H1 (cell line): ENCODE measurements at regions not wholly inside any gene's neighbourhood (a gene's known extent, or its start where the extent isn't known, plus 50 kb on each side); places are given as distances from the start of the nearest gene placed in this dataset.

Source experiments
- SRF ChIP-seq: IDR thresholded peaks from 2 replicates; pipeline ENCODE4 v1.6.1; 2011; ENCODE audit warnings: mild to moderate bottlenecking, low read depth, low read length, moderate library complexity
- TF ChIP-seq, protein P1 (sequence below), 3 experiments: IDR thresholded peaks; 1 replicate in 2 of 3; 2 replicates in 1 of 3; pipeline versions ENCODE4 v1.5.1 to v1.6.1; 2011; ENCODE audit warnings: low read length in 3 of 3, mild to moderate bottlenecking in 3 of 3, inconsistent platforms in 2 of 3, low read depth in 1 of 3, moderate library complexity in 1 of 3; ENCODE audit not compliant: insufficient read depth in 1 of 3; ENCODE audit errors: control extremely low read depth in 1 of 3

- TF ChIP-seq, protein P1, sequence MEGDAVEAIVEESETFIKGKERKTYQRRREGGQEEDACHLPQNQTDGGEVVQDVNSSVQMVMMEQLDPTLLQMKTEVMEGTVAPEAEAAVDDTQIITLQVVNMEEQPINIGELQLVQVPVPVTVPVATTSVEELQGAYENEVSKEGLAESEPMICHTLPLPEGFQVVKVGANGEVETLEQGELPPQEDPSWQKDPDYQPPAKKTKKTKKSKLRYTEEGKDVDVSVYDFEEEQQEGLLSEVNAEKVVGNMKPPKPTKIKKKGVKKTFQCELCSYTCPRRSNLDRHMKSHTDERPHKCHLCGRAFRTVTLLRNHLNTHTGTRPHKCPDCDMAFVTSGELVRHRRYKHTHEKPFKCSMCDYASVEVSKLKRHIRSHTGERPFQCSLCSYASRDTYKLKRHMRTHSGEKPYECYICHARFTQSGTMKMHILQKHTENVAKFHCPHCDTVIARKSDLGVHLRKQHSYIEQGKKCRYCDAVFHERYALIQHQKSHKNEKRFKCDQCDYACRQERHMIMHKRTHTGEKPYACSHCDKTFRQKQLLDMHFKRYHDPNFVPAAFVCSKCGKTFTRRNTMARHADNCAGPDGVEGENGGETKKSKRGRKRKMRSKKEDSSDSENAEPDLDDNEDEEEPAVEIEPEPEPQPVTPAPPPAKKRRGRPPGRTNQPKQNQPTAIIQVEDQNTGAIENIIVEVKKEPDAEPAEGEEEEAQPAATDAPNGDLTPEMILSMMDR (IDR thresholded peaks at IDR 0.05; ENCODE audit: control extremely low read depth in 1 of 3, insufficient read depth in 1 of 3, low read depth in 1 of 3, low read length in 3 of 3) = no peak
- no peak for TF ChIP-seq SRF
These were observed 1055.3 kb downstream of the BRD1 start (continued) for GRCh38 chr22:48772286-48772907.
